ENCODE measurements at regions not wholly inside any gene's neighbourhood (a gene's known extent, or its start where the extent isn't known, plus 50 kb on each side); places are given as distances from the start of the nearest gene placed in this dataset.

GRCh38 chr5:33282157-33282556, 158.6 kb upstream of the TARS1 start:
- no peak for TF ChIP-seq CTCF (IDR thresholded peaks at IDR 0.05)
- TF ChIP-seq POLR2A (IDR thresholded peaks at IDR 0.05; ENCODE audit: low read depth) = no peak
- TF ChIP-seq EP300 (IDR thresholded peaks at IDR 0.05) = no peak
- no peak for TF ChIP-seq POLR2AphosphoS5 (IDR thresholded peaks at IDR 0.05)

Data from esophagus muscularis mucosa (tissue), 4 donors.